KMS-11 (cell line): ENCODE measurements at regions not wholly inside any gene's neighbourhood (a gene's known extent, or its start where the extent isn't known, plus 50 kb on each side); places are given as distances from the start of the nearest gene placed in this dataset.
A peak's percentile ranks its signal among the peaks of the same experiment; 100 is the strongest.

ENCODE experiments used
- H2AFZ ChIP-seq: fragments of 200-600 bp; sonication (generic); 2 replicates; pipeline ENCODE4 v1.6.1; 2016; ENCODE audit warnings: antibody characterized with exemption, mixed run types, low read depth
- H3K27ac ChIP-seq: fragments of 200-600 bp; sonication (generic); 2 replicates; pipeline ENCODE4 v1.6.1; 2016; ENCODE audit warnings: mild to moderate bottlenecking, mixed run types
- H3K27me3 ChIP-seq: fragments of 200-600 bp; sonication (generic); 2 replicates; pipeline ENCODE4 v1.6.1; 2017; ENCODE audit warnings: mild to moderate bottlenecking, low read depth, mixed run types, moderate library complexity; ENCODE audit not compliant: insufficient read depth
- H3K36me3 ChIP-seq: fragments of 200-600 bp; sonication (generic); 2 replicates; pipeline ENCODE4 v1.6.1; 2017; ENCODE audit warnings: mild to moderate bottlenecking, mixed run types; ENCODE audit not compliant: insufficient read depth
- H3K4me1 ChIP-seq: fragments of 200-600 bp; sonication (generic); 2 replicates; pipeline ENCODE4 v1.6.1; 2016; ENCODE audit warnings: mild to moderate bottlenecking, low read depth, mixed run types; ENCODE audit not compliant: poor library complexity, severe bottlenecking
- H3K4me2 ChIP-seq: fragments of 200-600 bp; sonication (generic); 2 replicates; pipeline ENCODE4 v1.7.0; 2016; ENCODE audit warnings: mild to moderate bottlenecking, mixed run types
- H3K4me3 ChIP-seq: fragments of 200-600 bp; sonication (generic); IDR thresholded peaks from 2 replicates; pipeline ENCODE4 v1.6.1; 2017; ENCODE audit warnings: low read depth, low read length, mixed read lengths; ENCODE audit not compliant: insufficient read depth
- H3K79me2 ChIP-seq: fragments of 200-600 bp; sonication (generic); 2 replicates; pipeline ENCODE4 v1.6.1; 2016; ENCODE audit warnings: low read depth, mixed run types; ENCODE audit not compliant: insufficient read depth
- H3K9ac ChIP-seq: fragments of 200-600 bp; sonication (generic); 2 replicates; pipeline ENCODE4 v1.6.1; 2016; ENCODE audit warnings: mild to moderate bottlenecking, mixed run types
- H4K20me1 ChIP-seq: fragments of 200-600 bp; sonication (generic); 2 replicates; pipeline ENCODE4 v1.6.1; 2016; ENCODE audit warnings: mild to moderate bottlenecking, mixed run types; ENCODE audit not compliant: insufficient read depth
- CTCF ChIP-seq: fragments of 200-600 bp; sonication (generic); conservative IDR thresholded peaks from 2 replicates; pipeline ENCODE4 v1.6.1; 2017; ENCODE audit warnings: low read depth, mild to moderate bottlenecking, antibody characterized with exemption, low read length, moderate library complexity, mixed read lengths

- Histone ChIP-seq H3K36me3 (no peaks in the 10 kb centered on the region), H3K4me1 (no peaks in the 10 kb centered on the region), H2AFZ (no peak overlapping the region), H3K4me3 (no peak overlapping the region), H3K79me2 (no peaks in the 10 kb centered on the region), H3K27me3 (no peaks in the 10 kb centered on the region), H4K20me1 (no peaks in the 10 kb centered on the region), H3K4me2 (no peak overlapping the region), H3K27ac (no peak overlapping the region), H3K9ac (no peak overlapping the region)
- no peak for TF ChIP-seq CTCF
Observed at GRCh38 chr2:175317751-175318150, 136.2 kb upstream of the ATP5MC3 start.

- no peak overlapping the region for H3K4me2 ChIP-seq
- H3K27ac ChIP-seq, result no peak overlapping the region
- no peak overlapping the region for H3K9ac ChIP-seq
- no peaks in the 10 kb centered on the region for H3K36me3 ChIP-seq
- TF ChIP-seq CTCF, result no peak
- no peaks in the 10 kb centered on the region for H3K27me3 ChIP-seq
- H3K4me1 ChIP-seq, result peaks cover 6% of the 10 kb centered on the region
- H2AFZ ChIP-seq, result no peak overlapping the region
- no peaks in the 10 kb centered on the region for H3K79me2 ChIP-seq
- H4K20me1 ChIP-seq, result no peaks in the 10 kb centered on the region
- no peak overlapping the region for H3K4me3 ChIP-seq
Observed at GRCh38 chr2:175312137-175312536, 130.6 kb upstream of the ATP5MC3 start.

- no peak overlapping the region for H3K27ac ChIP-seq
- H3K36me3 ChIP-seq, result no peaks in the 10 kb centered on the region
- H3K9ac ChIP-seq, result no peak overlapping the region
- H3K4me2 ChIP-seq, result no peak overlapping the region
- H3K4me3 ChIP-seq, result no peak overlapping the region
- no peaks in the 10 kb centered on the region for H4K20me1 ChIP-seq
- no peak overlapping the region for H2AFZ ChIP-seq
- no peaks in the 10 kb centered on the region for H3K79me2 ChIP-seq
- peaks cover 6% of the 10 kb centered on the region for H3K4me1 ChIP-seq
- TF ChIP-seq CTCF, result no peak
- H3K27me3 ChIP-seq, result no peaks in the 10 kb centered on the region
Observed at GRCh38 chr2:175310813-175311504, 129.4 kb upstream of the ATP5MC3 start.

DNA sequence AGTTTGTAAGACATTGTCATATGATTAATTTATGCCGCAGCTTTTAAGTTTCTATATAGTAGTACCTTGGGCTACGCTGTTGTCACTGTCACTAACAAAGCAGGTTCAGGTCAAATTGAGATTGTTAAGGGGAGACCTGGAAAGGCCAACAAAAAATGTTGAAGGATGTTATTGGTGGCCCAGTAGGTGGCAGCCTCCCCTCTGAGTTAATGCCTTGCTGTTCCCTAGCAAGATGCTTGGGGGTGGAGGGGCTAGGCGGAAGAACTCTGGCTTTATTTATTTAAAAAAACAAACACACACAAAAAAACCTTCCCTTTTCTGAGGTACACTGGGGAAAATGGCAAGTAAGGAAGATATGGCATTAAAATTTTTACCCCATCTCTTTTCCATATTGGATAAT is 128.3 kb upstream of the ATP5MC3 start:
- H3K79me2 ChIP-seq, result no peaks in the 10 kb centered on the region
- H3K4me1 ChIP-seq, result peaks cover 6% of the 10 kb centered on the region
- no peaks in the 10 kb centered on the region for H4K20me1 ChIP-seq
- TF ChIP-seq CTCF, result peak; percentile 73
- no peak overlapping the region for H3K27ac ChIP-seq
- no peak overlapping the region for H3K4me2 ChIP-seq
- no peaks in the 10 kb centered on the region for H3K27me3 ChIP-seq
- no peak overlapping the region for H2AFZ ChIP-seq
- H3K36me3 ChIP-seq, result no peaks in the 10 kb centered on the region
- H3K4me3 ChIP-seq, result no peak overlapping the region
- no peak overlapping the region for H3K9ac ChIP-seq
